ENCODE measurements at regions not wholly inside any gene's neighbourhood (a gene's known extent, or its start where the extent isn't known, plus 50 kb on each side); places are given as distances from the start of the nearest gene placed in this dataset.

GRCh38 chr13:95434111-95434510, 118.4 kb upstream of the CLDN10 start:
- Histone ChIP-seq H3K4me3 (ENCODE audit: low read length) (no peak overlapping the region), H3K4me1 (ENCODE audit: control insufficient read depth, insufficient read depth, low read length) (no peaks in the 10 kb centered on the region), H3K9ac (ENCODE audit: low read length) (no peak overlapping the region), H3K27me3 (ENCODE audit: control insufficient read depth, insufficient read depth, low read length) (no peaks in the 10 kb centered on the region), H3K36me3 (ENCODE audit: control insufficient read depth, insufficient read depth, low read length) (no peaks in the 10 kb centered on the region), H3K9me3 (ENCODE audit: control insufficient read depth, low read length) (no peaks in the 10 kb centered on the region)

GRCh38 chr13:95437561-95437960, 115.0 kb upstream of the CLDN10 start:
- Histone ChIP-seq H3K4me3 (ENCODE audit: low read length) (no peak overlapping the region), H3K4me1 (ENCODE audit: control insufficient read depth, insufficient read depth, low read length) (no peaks in the 10 kb centered on the region), H3K9ac (ENCODE audit: low read length) (no peak overlapping the region), H3K9me3 (ENCODE audit: control insufficient read depth, low read length) (no peaks in the 10 kb centered on the region), H3K36me3 (ENCODE audit: control insufficient read depth, insufficient read depth, low read length) (no peaks in the 10 kb centered on the region), H3K27me3 (ENCODE audit: control insufficient read depth, insufficient read depth, low read length) (no peaks in the 10 kb centered on the region)

GRCh38 chr13:95438297-95438696, 114.2 kb upstream of the CLDN10 start:
- Histone ChIP-seq H3K4me1 (ENCODE audit: control insufficient read depth, insufficient read depth, low read length) (no peaks in the 10 kb centered on the region), H3K4me3 (ENCODE audit: low read length) (no peak overlapping the region), H3K27me3 (ENCODE audit: control insufficient read depth, insufficient read depth, low read length) (no peaks in the 10 kb centered on the region), H3K36me3 (ENCODE audit: control insufficient read depth, insufficient read depth, low read length) (no peaks in the 10 kb centered on the region), H3K9me3 (ENCODE audit: control insufficient read depth, low read length) (no peaks in the 10 kb centered on the region), H3K9ac (ENCODE audit: low read length) (no peak overlapping the region)

DNA sequence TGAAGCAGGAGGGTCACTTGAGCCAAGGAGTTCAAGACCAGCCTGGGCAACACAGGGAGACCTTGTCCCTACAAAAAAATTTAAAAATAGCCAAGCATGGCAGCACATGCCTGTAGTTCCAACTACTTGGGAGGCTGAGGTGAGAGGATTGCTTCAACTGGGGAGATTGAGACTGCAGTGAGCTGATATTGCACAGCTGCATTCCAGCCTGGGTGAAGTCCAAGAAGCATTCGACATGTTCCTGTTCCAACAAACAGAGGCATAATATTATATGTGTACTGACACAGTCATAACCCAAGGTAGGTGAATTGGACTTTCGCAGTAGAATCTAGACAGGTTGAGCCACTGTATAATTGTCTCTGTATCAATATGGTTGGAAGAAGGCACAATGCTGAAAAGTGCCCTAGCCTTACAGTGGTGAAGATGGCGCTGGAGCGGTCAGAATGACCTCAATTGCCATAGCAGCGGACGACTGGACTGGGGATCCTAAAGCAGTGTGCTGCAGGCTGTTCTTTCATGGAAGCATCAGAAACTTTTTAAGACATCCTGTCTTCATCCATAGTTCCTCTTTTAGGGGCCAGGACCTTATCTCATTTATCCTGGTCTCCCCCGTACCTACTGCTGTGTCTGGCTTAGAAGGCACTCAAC, 112.0 kb upstream of the CLDN10 start:
- H3K4me1 ChIP-seq (ENCODE audit: control insufficient read depth, insufficient read depth, low read length): no peaks in the 10 kb centered on the region
- no peaks in the 10 kb centered on the region for H3K9me3 ChIP-seq (ENCODE audit: control insufficient read depth, low read length)
- no peak overlapping the region for H3K4me3 ChIP-seq (ENCODE audit: low read length)
- no peaks in the 10 kb centered on the region for H3K36me3 ChIP-seq (ENCODE audit: control insufficient read depth, insufficient read depth, low read length)
- H3K9ac ChIP-seq (ENCODE audit: low read length): no peak overlapping the region
- no peaks in the 10 kb centered on the region for H3K27me3 ChIP-seq (ENCODE audit: control insufficient read depth, insufficient read depth, low read length)

DNA sequence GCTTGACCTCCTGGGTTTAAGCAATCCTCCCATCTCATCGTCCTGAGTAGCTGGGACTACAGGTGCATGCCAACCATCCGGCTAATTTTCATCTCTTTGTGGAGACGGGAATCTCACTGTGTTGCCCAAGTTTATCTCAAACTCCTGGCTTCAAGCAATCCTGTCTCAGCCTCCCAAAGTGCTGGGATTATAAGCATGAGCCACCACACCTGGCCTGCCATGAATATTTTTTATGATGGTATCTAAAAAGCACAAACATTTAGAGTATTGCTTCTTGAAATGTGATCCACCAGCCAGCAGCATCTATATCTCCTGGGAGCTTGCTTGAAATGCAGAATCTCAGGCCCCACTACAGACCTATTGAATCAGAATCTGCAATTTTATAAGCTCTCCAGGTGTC, 111.2 kb upstream of the CLDN10 start:
- Histone ChIP-seq H3K4me1 (ENCODE audit: control insufficient read depth, insufficient read depth, low read length) (no peaks in the 10 kb centered on the region), H3K27me3 (ENCODE audit: control insufficient read depth, insufficient read depth, low read length) (no peaks in the 10 kb centered on the region), H3K9me3 (ENCODE audit: control insufficient read depth, low read length) (no peaks in the 10 kb centered on the region), H3K4me3 (ENCODE audit: low read length) (no peak overlapping the region), H3K9ac (ENCODE audit: low read length) (no peak overlapping the region), H3K36me3 (ENCODE audit: control insufficient read depth, insufficient read depth, low read length) (no peaks in the 10 kb centered on the region)

DNA sequence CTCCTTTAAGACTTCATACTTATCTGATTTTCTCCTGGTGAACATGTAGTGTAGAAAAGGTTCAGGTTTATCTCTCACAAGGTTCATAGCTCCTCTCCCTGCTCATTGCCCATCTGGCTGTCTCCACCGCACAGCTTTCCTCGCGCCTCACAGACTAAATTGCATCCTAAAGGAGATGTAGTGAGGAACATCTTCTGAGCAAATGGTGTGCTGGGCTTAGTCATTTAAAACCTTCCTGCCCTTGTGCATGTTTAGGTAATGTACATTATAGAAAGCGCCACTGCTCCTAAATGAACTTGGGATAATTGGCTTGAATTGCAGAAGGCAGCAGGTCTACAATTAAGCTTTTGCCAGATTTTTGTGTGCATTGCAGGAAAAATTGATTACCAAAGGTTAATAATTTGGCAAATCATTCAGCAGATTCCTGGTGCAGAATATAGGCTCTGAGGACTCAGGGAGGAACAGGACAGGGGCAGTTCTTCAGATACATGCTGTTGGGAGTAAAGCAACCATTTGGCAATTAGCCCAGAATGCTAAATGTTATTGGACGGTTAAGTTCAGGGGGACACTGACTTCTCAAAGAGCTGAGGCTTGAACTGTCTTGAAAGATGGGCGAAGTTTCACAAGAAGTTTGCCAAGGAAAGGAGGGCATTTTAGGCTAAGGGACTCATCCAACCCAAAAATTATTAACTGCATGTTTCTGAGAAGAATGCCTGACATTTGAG, 108.4 kb upstream of the CLDN10 start:
- no peaks in the 10 kb centered on the region for H3K4me1 ChIP-seq (ENCODE audit: control insufficient read depth, insufficient read depth, low read length)

GRCh38 chr13:95445131-95445530, 107.4 kb upstream of the CLDN10 start:
- Histone ChIP-seq H3K27me3 (ENCODE audit: control insufficient read depth, insufficient read depth, low read length) (peaks cover 3% of the 10 kb centered on the region), H3K36me3 (ENCODE audit: control insufficient read depth, insufficient read depth, low read length) (no peaks in the 10 kb centered on the region), H3K4me1 (ENCODE audit: control insufficient read depth, insufficient read depth, low read length) (no peaks in the 10 kb centered on the region), H3K9me3 (ENCODE audit: control insufficient read depth, low read length) (no peaks in the 10 kb centered on the region), H3K4me3 (ENCODE audit: low read length) (no peak overlapping the region), H3K9ac (ENCODE audit: low read length) (no peak overlapping the region)

More for the DNA sequence above, 108.4 kb upstream of the CLDN10 start:
- H3K9ac ChIP-seq (ENCODE audit: low read length): no peak overlapping the region
- H3K4me3 ChIP-seq (ENCODE audit: low read length): no peak overlapping the region
- no peaks in the 10 kb centered on the region for H3K9me3 ChIP-seq (ENCODE audit: control insufficient read depth, low read length)
- H3K36me3 ChIP-seq (ENCODE audit: control insufficient read depth, insufficient read depth, low read length): no peaks in the 10 kb centered on the region
- peaks cover 3% of the 10 kb centered on the region for H3K27me3 ChIP-seq (ENCODE audit: control insufficient read depth, insufficient read depth, low read length)

- no peak overlapping the region for H3K9ac ChIP-seq (ENCODE audit: low read length)
Measured at GRCh38 chr13:95447814-95448213, 104.7 kb upstream of the CLDN10 start.

DNA sequence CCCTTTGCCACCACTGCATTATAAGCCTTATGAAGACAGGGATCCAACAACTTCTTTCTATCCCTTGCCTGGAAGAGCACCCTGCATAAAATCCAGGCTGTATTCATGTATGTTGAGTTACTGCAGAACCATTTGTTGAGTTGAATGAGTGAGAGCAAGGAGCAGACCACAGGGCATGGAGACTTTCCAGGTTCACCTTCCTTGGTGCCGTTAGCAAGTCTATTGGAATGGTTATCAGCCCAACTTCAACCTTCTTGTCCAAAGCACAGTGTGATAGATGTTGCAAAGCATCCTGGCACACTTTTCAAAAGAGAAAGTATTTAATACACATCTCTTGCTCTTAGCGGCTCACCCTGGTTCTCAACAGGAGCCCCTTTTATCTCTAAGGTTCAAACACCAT, 100.9 kb upstream of the CLDN10 start:
- Histone ChIP-seq H3K27me3 (ENCODE audit: control insufficient read depth, insufficient read depth, low read length) (peaks cover 3% of the 10 kb centered on the region), H3K9me3 (ENCODE audit: control insufficient read depth, low read length) (no peaks in the 10 kb centered on the region), H3K4me1 (ENCODE audit: control insufficient read depth, insufficient read depth, low read length) (no peaks in the 10 kb centered on the region), H3K36me3 (ENCODE audit: control insufficient read depth, insufficient read depth, low read length) (no peaks in the 10 kb centered on the region), H3K4me3 (ENCODE audit: low read length) (no peak overlapping the region), H3K9ac (ENCODE audit: low read length) (no peak overlapping the region)

More at GRCh38 chr13:95447814-95448213, 104.7 kb upstream of the CLDN10 start:
- H3K9me3 ChIP-seq (ENCODE audit: control insufficient read depth, low read length): no peaks in the 10 kb centered on the region
- no peaks in the 10 kb centered on the region for H3K36me3 ChIP-seq (ENCODE audit: control insufficient read depth, insufficient read depth, low read length)
- no peak overlapping the region for H3K4me3 ChIP-seq (ENCODE audit: low read length)
- H3K27me3 ChIP-seq (ENCODE audit: control insufficient read depth, insufficient read depth, low read length): peaks cover 3% of the 10 kb centered on the region
- no peaks in the 10 kb centered on the region for H3K4me1 ChIP-seq (ENCODE audit: control insufficient read depth, insufficient read depth, low read length)

DNA sequence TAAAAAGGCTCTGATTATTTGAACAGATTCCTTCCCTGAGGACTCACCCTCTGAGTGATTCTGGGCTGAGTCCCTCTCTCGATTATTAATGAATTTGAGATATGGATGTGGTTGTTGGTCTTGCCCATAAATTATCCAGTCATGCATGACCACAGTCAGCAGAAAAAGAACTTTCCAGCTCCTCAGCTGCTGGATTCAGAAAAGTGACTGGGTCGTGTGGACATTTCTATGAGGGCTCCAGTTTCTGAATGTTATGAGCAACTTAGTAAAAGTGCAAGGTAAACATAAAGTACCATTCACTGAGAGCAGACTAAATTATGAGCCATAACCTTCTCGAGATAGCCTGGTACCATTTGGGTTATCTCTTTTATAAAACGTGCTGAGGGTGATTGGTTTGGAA, 100.1 kb upstream of the CLDN10 start:
- Histone ChIP-seq H3K36me3 (ENCODE audit: control insufficient read depth, insufficient read depth, low read length) (no peaks in the 10 kb centered on the region), H3K9ac (ENCODE audit: low read length) (no peak overlapping the region), H3K27me3 (ENCODE audit: control insufficient read depth, insufficient read depth, low read length) (peaks cover 3% of the 10 kb centered on the region), H3K4me1 (ENCODE audit: control insufficient read depth, insufficient read depth, low read length) (no peaks in the 10 kb centered on the region), H3K4me3 (ENCODE audit: low read length) (no peak overlapping the region), H3K9me3 (ENCODE audit: control insufficient read depth, low read length) (no peaks in the 10 kb centered on the region)

GRCh38 chr13:95455782-95456181, 96.7 kb upstream of the CLDN10 start:
- Histone ChIP-seq H3K4me1 (ENCODE audit: control insufficient read depth, insufficient read depth, low read length) (no peaks in the 10 kb centered on the region), H3K27me3 (ENCODE audit: control insufficient read depth, insufficient read depth, low read length) (no peaks in the 10 kb centered on the region), H3K36me3 (ENCODE audit: control insufficient read depth, insufficient read depth, low read length) (no peaks in the 10 kb centered on the region), H3K9me3 (ENCODE audit: control insufficient read depth, low read length) (peaks cover 4% of the 10 kb centered on the region), H3K9ac (ENCODE audit: low read length) (no peak overlapping the region), H3K4me3 (ENCODE audit: low read length) (no peak overlapping the region)

GRCh38 chr13:95456815-95457214, 95.7 kb upstream of the CLDN10 start:
- Histone ChIP-seq H3K9ac (ENCODE audit: low read length) (no peak overlapping the region), H3K36me3 (ENCODE audit: control insufficient read depth, insufficient read depth, low read length) (no peaks in the 10 kb centered on the region), H3K27me3 (ENCODE audit: control insufficient read depth, insufficient read depth, low read length) (no peaks in the 10 kb centered on the region), H3K9me3 (ENCODE audit: control insufficient read depth, low read length) (peaks cover 4% of the 10 kb centered on the region), H3K4me1 (ENCODE audit: control insufficient read depth, insufficient read depth, low read length) (no peaks in the 10 kb centered on the region), H3K4me3 (ENCODE audit: low read length) (no peak overlapping the region)
